ENCODE measurements at regions not wholly inside any gene's neighbourhood (a gene's known extent, or its start where the extent isn't known, plus 50 kb on each side); places are given as distances from the start of the nearest gene placed in this dataset.

DNA sequence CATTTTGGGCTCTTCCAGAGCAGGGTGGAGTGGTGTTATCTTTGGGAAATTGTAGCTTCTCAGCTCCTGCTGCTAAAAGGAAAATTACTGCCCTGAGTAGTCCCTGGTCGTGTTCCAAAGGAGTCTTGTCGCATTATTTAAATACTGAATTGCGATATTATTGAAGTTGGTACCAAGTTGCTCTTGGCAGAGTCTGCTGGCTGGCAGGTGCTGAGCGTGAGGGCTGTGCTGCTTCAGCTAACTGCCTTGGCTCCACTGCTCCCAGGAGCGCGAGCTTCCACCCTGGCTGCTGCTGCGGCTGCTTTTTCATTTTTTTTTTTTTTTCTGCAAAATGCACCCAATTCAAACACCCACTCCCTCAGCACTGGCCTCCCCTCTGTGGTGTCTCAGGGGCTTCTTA is 289.8 kb downstream of the MAF start:
- TF ChIP-seq, protein P1, sequence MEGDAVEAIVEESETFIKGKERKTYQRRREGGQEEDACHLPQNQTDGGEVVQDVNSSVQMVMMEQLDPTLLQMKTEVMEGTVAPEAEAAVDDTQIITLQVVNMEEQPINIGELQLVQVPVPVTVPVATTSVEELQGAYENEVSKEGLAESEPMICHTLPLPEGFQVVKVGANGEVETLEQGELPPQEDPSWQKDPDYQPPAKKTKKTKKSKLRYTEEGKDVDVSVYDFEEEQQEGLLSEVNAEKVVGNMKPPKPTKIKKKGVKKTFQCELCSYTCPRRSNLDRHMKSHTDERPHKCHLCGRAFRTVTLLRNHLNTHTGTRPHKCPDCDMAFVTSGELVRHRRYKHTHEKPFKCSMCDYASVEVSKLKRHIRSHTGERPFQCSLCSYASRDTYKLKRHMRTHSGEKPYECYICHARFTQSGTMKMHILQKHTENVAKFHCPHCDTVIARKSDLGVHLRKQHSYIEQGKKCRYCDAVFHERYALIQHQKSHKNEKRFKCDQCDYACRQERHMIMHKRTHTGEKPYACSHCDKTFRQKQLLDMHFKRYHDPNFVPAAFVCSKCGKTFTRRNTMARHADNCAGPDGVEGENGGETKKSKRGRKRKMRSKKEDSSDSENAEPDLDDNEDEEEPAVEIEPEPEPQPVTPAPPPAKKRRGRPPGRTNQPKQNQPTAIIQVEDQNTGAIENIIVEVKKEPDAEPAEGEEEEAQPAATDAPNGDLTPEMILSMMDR (IDR thresholded peaks at IDR 0.05): no peak
- TF ChIP-seq, protein P2, sequence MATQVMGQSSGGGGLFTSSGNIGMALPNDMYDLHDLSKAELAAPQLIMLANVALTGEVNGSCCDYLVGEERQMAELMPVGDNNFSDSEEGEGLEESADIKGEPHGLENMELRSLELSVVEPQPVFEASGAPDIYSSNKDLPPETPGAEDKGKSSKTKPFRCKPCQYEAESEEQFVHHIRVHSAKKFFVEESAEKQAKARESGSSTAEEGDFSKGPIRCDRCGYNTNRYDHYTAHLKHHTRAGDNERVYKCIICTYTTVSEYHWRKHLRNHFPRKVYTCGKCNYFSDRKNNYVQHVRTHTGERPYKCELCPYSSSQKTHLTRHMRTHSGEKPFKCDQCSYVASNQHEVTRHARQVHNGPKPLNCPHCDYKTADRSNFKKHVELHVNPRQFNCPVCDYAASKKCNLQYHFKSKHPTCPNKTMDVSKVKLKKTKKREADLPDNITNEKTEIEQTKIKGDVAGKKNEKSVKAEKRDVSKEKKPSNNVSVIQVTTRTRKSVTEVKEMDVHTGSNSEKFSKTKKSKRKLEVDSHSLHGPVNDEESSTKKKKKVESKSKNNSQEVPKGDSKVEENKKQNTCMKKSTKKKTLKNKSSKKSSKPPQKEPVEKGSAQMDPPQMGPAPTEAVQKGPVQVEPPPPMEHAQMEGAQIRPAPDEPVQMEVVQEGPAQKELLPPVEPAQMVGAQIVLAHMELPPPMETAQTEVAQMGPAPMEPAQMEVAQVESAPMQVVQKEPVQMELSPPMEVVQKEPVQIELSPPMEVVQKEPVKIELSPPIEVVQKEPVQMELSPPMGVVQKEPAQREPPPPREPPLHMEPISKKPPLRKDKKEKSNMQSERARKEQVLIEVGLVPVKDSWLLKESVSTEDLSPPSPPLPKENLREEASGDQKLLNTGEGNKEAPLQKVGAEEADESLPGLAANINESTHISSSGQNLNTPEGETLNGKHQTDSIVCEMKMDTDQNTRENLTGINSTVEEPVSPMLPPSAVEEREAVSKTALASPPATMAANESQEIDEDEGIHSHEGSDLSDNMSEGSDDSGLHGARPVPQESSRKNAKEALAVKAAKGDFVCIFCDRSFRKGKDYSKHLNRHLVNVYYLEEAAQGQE (IDR thresholded peaks at IDR 0.05; ENCODE audit: insufficient read depth in 1 of 2, low read depth in 2 of 2, low read length in 1 of 2): no peak
- TF ChIP-seq TCF7L2 (IDR thresholded peaks at IDR 0.05; ENCODE audit: low read depth, low read length) (no peak), SIN3A (IDR thresholded peaks at IDR 0.05; ENCODE audit: borderline replicate concordance, insufficient read depth, low read depth, low read length) (no peak), POLR2AphosphoS5 (IDR thresholded peaks at IDR 0.05; ENCODE audit: low read depth, low read length) (no peak)
